ENCODE measurements at regions not wholly inside any gene's neighbourhood (a gene's known extent, or its start where the extent isn't known, plus 50 kb on each side); places are given as distances from the start of the nearest gene placed in this dataset.
A peak's percentile ranks its signal among the peaks of the same experiment; 100 is the strongest.
"Not testable (repeated sequence)": the region's sequence is repeated elsewhere in the genome, so short reads cannot be mapped to it uniquely, and the experiment has no call there.

DNA sequence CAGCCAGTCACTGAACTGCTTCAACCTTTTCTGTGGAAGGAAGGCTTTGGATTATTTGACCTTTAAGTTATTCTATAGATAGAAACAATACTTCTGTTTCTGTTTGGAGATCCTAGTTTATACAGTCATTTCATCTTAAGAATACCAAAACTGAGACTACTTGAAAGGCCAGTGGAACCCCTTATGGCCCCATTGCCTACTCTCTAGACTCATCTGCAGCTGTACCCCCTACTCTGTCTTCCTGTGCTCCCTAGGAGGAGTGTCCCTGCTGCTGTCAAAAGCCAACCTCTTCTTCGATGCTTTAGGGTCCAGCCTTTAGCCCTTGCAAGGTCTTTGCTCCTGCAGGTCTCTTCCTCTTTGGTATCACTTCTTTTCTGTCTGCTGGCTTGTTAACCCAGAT, 169.6 kb downstream of the EDEM1 start:
- DNase-seq (ENCODE audit: low read depth), result no peak

DNA sequence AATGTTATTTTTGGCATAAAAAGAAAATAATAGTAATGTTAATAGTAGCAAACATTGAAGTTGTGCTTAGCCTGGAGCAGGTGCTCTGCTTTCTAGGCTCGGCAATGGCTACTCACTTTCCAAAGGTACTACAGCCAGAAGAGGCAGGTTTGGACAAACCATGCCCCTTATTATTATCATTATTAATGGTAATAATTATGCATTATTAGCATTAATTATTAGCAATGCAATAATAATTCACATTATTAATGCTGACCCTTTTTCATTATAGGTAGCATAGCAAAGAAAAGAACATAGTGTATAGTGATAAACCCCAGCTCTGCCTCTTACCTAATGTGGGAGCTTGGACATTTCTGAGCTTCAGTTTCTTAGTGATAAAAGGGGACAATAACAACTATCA, 171.4 kb downstream of the EDEM1 start:
- DNase-seq (ENCODE audit: low read depth), result no peak

DNA sequence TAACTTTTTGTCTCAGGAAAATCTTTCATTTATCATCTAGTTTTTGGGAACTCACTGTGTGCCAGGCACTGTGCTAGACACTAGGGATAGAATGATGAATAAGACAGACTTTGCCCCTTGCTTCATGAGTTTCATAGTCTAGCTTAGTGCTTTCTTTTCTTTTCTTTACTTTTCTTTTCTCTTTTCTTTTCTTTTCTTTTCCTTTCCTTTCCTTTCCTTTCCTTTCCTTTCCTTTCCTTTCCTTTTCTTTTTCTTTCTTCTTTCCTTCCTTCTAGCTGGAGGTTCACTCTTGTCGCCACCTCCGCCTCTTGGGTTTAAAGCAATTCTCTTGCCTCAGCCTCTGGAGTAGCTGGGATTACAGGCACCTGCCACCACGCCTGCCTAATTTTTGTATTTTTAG, 172.9 kb downstream of the EDEM1 start:
- DNase-seq (ENCODE audit: low read depth), result no peak

DNA sequence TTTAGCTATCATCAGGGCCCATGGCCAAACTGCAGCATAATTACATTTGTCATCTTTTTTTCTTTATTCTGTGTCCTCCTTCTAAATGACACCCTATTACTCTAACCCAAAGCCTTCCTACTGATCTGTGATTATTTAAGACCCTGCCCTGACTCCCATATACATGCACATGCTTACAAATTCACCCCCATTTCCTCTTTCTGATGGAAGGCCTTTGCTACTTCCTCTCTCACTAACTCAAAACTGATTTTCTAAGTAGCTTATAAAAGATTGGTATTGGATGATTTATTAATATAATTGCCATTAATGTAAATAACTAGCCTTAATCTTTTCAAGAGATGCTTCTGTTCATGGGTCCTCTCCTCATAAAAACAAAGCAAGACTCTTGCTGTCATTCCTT, 179.2 kb downstream of the EDEM1 start:
- no peak for DNase-seq (ENCODE audit: low read depth)

GRCh38 chr3:5371555-5371954, 184.0 kb downstream of the EDEM1 start:
- not testable (repeated sequence) for DNase-seq (ENCODE audit: low read depth)

- no peak for DNase-seq (ENCODE audit: low read depth)
Observed at GRCh38 chr3:5376761-5377160, 189.3 kb downstream of the EDEM1 start.

GRCh38 chr3:5379266-5379665, 191.8 kb downstream of the EDEM1 start:
- not testable (repeated sequence) for DNase-seq (ENCODE audit: low read depth)

DNA sequence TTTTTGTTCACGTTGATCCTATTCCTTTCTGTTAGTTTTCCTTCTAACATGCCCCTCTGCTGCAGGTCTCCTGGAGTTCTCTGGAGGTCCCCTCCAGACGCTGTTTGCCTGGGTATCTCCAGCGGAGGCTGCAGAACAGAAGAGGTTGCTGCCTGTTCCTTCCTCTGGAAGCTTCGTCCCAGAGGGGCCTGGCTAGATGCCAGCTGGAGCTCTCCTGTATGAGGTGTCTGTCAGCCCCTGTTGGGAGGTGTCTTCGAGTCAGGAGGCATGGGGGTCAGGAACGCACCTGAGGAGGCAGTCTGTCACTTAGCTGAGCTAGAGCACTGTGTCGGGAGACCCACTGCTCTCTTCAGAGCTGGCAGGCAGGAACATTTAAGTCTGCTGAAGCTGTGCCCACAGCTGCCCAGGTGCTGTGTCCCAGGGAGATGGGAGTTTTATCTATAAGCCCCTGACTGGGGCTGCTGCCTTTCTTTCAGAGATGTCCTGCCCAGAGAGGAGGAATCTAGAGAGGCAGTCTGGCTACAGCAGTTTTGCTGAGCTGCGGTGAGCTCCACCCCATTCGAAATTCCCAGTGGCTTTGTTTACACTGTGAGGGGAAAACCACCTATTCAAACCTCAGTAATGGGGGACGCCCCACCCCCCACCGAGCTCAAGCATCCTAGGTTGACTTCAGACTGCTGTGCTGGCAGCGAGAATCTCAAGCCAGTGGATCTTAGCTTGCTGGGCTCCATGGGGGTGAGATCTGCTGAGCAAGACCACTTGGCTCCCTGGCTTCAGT, 196.2 kb downstream of the EDEM1 start:
- DNase-seq (ENCODE audit: low read depth), result not testable (repeated sequence)

DNA sequence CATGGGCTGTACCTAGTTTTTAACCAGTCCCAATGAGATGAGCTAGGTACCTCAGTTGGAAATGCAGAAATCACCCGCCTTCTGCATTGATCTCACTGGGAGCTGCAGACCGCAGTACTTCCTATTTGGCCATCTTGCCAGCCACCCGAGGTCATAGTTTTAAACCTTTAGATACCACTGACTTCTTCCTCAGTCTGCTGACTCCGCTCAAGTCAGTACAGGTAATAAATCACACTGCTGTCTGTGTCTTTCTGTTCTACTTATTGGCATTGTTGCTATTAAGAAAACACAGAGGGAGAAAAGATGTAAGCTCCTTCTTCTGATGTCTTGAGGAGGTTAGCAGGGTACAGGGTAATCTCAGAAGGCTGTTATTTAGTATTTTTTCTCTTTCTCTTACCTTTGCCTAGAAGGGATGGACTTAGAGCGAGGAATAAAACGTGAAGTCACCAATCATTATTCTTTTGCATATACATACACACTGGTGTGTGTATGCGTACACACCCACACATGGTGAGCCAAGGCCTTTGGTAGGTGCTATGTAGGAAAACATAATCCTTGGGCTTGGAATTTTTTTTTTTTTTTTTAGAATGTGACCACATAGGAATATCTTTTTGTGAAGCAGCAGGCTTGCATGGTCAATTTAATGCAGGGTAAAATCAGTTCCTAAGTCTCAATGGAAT, 197.2 kb downstream of the EDEM1 start:
- no peak for DNase-seq (ENCODE audit: low read depth)

GRCh38 chr3:5388091-5388490, 200.6 kb downstream of the EDEM1 start:
- no peak for DNase-seq (ENCODE audit: low read depth)

- DNase-seq (ENCODE audit: low read depth), result no peak
Observed at GRCh38 chr3:5389057-5389456, 201.6 kb downstream of the EDEM1 start.

GRCh38 chr3:5390221-5390620, 202.7 kb downstream of the EDEM1 start:
- DNase-seq (ENCODE audit: low read depth), result no peak

DNA sequence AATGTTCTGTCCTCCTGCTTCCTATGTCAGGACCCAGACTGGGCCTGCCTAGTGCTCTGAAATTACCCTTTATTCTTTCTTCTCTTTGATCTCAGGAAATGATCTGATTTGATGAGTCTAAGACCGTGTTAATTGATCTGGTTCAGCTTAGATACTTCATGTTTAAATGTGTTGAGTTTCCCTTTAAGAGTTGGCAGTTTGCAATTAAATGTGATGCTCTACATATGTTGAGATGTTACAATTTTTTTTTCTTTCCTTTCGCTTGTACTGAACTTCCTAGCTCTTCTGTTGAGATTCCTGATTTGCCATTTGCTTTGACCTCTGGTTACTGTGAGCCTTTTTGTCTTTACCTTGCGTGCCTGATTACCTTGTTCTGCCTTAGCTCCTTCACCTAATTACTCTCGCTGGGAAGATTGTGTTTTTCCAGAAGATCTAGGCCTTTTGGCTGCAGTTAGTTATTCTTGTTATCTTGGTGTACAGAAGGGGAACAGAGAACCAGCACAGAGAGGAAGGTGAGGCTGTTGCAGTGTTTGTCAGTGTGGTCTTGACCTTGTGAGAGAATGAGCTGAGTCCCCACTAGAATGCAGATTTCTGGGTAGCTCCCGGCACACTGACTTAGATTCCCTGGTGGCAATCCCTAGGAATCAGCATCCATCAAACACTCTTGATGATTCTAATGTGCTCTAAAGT, 203.6 kb downstream of the EDEM1 start:
- no peak for DNase-seq (ENCODE audit: low read depth)

- no peak for DNase-seq (ENCODE audit: low read depth)
Observed at GRCh38 chr3:5401002-5401401, 213.5 kb downstream of the EDEM1 start.

DNA sequence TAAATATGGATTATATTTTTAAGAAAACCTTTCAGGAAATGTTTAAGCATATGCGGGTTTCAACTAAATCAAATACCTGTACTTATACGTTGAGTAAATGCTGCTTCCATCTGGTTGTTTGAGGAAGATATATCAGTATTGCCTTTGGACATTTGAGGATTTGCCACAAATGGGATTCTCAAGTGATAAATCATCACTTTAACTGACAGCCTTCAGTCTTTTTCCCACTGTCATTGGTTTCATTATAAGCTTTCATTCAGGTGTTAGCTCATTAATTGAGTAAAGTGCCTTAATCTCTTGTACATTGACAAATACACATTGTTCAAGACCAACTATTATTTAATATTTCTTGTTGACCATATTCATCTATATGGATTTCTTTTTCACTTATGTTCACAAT, 217.2 kb downstream of the EDEM1 start:
- no peak for DNase-seq (ENCODE audit: low read depth)

DNA sequence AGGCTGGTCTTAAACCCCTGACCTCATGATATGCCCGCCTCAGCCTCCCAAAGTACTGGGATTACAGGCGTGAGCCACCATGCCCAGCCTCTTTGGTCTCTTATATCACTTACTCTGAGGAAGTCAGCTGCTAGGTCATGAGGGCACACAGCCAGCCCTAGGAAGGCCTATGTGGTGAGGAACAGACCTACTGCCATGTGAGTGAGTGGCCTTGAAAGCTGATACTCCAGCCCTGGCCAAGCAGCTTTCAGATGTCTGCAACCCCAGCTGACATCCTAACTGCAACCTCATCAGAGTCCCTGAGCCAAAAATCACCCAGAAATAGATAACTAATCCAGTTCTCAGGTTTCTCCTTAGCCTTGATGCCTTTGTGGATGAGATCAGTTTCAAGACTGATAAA, 224.3 kb downstream of the EDEM1 start:
- DNase-seq (ENCODE audit: low read depth), result no peak

- DNase-seq (ENCODE audit: low read depth), result no peak
Observed at GRCh38 chr3:5423076-5423475, 235.6 kb downstream of the EDEM1 start.

DNA sequence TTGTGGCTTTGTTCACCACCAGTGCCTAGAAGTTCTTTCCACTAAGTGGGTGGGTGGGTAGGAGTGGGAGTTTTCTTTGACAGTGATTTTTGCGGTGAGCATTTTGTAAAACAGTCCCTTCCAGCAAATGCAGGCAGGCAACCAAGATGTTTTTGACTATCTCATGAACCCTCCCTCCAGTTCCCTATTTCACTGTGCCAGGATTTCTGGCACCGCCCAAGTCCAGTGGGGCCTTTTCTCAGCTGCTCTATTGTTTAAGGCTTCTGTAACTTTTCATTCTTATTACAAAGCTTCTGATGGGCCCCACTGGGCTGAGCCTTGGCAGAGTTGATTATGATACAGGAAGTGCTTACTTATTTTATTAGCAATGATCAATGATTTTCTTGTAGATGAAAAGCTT, 236.0 kb downstream of the EDEM1 start:
- no peak for DNase-seq (ENCODE audit: low read depth)

DNA sequence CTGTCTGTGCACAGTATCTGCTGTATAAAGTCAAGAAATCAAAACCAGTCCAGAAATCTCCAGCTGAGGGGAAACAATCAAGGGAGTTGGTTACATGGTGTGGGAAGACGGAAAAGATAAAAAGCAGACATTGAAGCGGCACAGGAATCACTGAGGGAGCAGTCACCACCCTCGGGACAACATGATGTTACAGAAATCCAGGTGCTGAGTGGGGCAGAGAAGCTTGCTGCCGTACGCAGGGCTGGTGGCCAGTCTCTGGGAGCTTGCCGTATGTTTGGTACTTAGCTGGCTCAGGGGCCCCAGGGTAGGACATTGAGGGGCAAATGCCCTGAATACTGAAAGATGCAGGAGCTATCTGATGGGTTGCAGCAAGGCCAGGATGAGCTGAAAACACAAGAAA, 237.9 kb downstream of the EDEM1 start:
- DNase-seq (ENCODE audit: low read depth), result no peak

- DNase-seq (ENCODE audit: low read depth), result peak; percentile 43
Observed at GRCh38 chr3:5426094-5426883, 238.8 kb downstream of the EDEM1 start.

DNA sequence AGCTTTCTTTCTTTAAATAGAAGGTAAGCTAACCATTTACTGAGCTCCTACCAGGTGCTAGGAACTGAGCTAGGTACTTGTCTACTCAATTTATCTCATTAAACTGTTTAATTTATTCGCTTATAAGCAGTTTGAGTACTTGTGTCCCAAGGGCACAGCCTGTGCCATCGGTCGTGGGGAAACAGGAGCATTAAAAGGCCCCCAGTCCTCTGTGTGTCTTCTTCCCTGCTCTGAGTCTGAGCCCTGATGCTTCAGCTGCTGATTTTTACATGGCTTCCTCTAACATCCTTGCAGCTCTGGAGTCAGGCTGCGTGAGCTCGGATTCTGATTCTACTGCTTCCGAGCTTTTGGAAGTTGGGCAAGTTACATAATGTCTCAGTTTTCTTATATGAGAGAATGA, 239.5 kb downstream of the EDEM1 start:
- DNase-seq (ENCODE audit: low read depth), result no peak

GRCh38 chr3:5427938-5428337, 240.4 kb downstream of the EDEM1 start:
- no peak for DNase-seq (ENCODE audit: low read depth)
